OCI-LY3 (cell line): ENCODE measurements at regions not wholly inside any gene's neighbourhood (a gene's known extent, or its start where the extent isn't known, plus 50 kb on each side); places are given as distances from the start of the nearest gene placed in this dataset.

Experiments
- CTCF ChIP-seq: fragments of 200-600, 300-600 bp; sonication (generic); IDR thresholded peaks from 2 replicates; pipeline ENCODE4 v1.5.1; 2014; ENCODE audit warnings: antibody characterized with exemption, low read length, low read depth
- EZH2phosphoT487 ChIP-seq: fragments of 200-600 bp; shearing (Covaris generic); IDR thresholded peaks from 2 replicates; pipeline ENCODE4 v1.6.1; 2018; ENCODE audit warnings: antibody characterized with exemption, mixed run types, low read depth

DNA sequence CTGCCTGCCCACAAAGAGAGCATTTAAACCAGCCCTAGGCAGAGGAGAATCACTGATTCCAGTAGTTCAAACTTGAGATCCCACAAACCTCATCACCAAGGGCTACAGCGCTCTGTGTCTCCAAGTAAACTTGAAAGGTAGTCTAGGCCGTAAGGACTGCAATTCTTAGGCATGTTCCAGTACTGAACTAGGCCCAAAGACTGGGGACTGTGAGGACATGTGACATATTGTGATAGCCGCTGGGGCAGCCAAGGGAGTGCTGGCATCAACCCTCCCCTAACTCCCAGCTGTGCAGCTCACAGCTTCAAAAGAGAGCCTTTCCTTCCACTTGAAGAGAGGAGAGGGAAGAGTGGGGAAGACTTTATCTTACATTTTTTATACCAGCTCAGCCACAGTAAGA lies 291.0 kb upstream of the PRR16 start:
- TF ChIP-seq CTCF (no peak), EZH2phosphoT487 (no peak)
